Lower lobe of right lung (tissue), 2 donors: ENCODE measurements at regions not wholly inside any gene's neighbourhood (a gene's known extent, or its start where the extent isn't known, plus 50 kb on each side); places are given as distances from the start of the nearest gene placed in this dataset.

ENCODE experiments used
- ATAC-seq, 2 donors: fragments of 200-7000 bp; cut with Tn5 transposase; one replicate each; pipeline ENCODE4 v1.9.1; 2020 to 2022; ENCODE audit warnings: mild to moderate bottlenecking in 2 of 2, moderate library complexity in 2 of 2
- DNase-seq: peaks from one replicate; pipeline ENCODE4 v3.0.0-alpha.2; 2020
- H3K27ac ChIP-seq: fragments of 200-600 bp; one replicate; pipeline ENCODE4 v1.8.0; 2022
- H3K27me3 ChIP-seq: fragments of 200-600 bp; one replicate; pipeline ENCODE4 v1.8.0; 2022; ENCODE audit warnings: low read depth
- H3K36me3 ChIP-seq: fragments of 200-600 bp; one replicate; pipeline ENCODE4 v1.8.0; 2022; ENCODE audit warnings: mild to moderate bottlenecking
- H3K4me1 ChIP-seq: fragments of 200-600 bp; one replicate; pipeline ENCODE4 v1.8.0; 2022
- H3K4me3 ChIP-seq: fragments of 200-600 bp; one replicate; pipeline ENCODE4 v1.8.0; 2022; ENCODE audit warnings: mild to moderate bottlenecking
- H3K9me3 ChIP-seq: fragments of 200-600 bp; one replicate; pipeline ENCODE4 v1.8.0; 2022
- CTCF ChIP-seq: fragments of 200-600 bp; IDR thresholded peaks from one replicate; pipeline ENCODE4 v1.8.0; 2022; ENCODE audit warnings: antibody characterized with exemption, mild to moderate bottlenecking
- intact Hi-C: fragments of 100-400 bp; cut with DNase I; formaldehyde crosslinking; loops from one replicate; pipeline ENCODE4 v1.11.0; 2022
- donor health status: DM: no; HTN: yes; CAD: no; lungs with severe emphysema.

DNA sequence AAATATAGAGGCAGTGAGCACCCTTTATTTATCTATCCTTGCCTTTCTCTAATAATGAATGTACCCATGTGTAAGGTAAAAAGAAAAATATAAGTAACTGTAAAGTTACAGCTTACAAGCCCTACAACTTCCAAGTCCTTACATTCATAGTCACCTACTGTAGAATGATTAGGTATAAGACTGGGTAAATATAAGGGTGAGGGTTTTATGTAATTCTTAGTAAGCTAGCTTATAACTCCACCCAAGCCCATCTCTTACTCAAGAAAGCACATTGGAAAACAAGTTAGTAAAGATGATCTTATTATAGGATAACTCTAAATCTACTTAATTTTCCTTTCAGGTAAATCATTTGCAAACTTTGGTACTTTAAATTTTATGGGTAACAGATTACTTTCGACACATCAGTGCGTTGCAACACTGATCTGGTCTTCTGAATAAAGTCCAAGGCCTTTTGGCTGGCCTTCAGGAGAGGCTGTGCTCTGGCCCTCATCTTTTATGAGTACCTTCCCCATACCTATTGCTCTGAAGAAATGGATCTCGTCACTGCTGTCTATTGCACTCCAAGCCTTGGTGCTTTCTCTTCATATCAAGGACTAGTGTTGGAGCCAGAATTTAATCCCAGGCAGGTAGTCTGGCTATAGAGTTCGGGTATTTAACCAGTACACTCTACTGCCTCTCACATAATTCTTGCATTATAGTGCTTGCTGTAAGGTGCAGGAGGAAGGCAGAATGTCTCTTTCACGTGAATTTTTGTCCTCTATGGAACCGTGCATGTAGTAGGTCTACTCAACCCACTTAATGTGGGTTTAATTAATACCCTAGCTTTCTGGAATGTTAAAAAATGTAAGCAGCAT, 443.6 kb upstream of the AR start:
- intact Hi-C loops, result no loop called here
- DNase-seq (no peak), ATAC-seq (no peak)
- no peaks in the 10 kb centered on the region for H3K4me1 ChIP-seq
- no peaks in the 10 kb centered on the region for H3K27me3 ChIP-seq
- H3K27ac ChIP-seq, result no peak overlapping the region
- H3K36me3 ChIP-seq, result no peaks in the 10 kb centered on the region
- no peak for TF ChIP-seq CTCF
- H3K9me3 ChIP-seq, result no peaks in the 10 kb centered on the region
- no peak overlapping the region for H3K4me3 ChIP-seq

DNA sequence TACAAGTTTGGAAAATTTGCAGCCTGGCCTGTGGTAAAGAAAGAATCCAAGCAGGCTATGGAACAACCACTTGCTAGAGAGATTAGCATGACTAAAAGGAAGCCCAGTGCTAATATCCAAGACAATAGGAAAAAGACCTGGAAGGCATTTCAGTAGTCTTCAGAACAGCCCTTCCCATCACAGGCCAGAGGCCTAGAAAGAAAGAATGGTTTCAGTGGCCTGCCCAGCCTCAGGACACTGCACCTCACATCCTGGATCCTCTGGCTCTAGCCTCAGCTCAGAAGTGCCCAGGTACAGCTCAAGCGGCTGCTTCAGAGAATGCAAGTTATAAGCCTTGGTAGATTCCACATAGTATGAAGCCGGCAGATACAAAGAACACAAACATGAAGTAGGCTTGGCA, 449.8 kb upstream of the AR start:
- Histone ChIP-seq H3K9me3 (no peaks in the 10 kb centered on the region), H3K4me3 (no peak overlapping the region), H3K27ac (no peak overlapping the region), H3K36me3 (no peaks in the 10 kb centered on the region), H3K4me1 (no peaks in the 10 kb centered on the region), H3K27me3 (no peaks in the 10 kb centered on the region)
- intact Hi-C loops, result no loop called here
- DNase-seq, result no peak
- TF ChIP-seq CTCF, result no peak
- no peak for ATAC-seq

DNA sequence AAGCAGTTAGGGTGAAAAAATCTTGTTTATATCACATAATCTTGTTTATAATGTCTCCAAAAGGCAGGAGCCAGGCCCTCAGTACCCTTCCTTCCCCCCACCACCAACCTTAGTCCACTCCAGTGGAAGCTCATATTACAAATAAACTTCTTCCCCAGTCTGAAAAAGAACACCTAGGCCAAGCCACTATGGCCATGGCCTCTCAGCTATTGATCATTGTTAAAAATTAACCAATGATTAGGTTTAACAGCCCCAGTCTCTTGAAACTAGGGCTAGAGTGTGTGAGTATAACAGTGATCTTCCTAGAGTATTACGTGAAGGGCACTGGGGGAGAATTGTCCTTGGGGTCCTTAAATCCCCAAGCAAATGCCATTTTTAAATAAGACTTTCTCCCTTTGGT, 411.9 kb upstream of the EDA2R start:
- Histone ChIP-seq H3K27me3 (no peaks in the 10 kb centered on the region), H3K4me1 (no peaks in the 10 kb centered on the region), H3K4me3 (no peak overlapping the region), H3K27ac (no peak overlapping the region), H3K36me3 (no peaks in the 10 kb centered on the region), H3K9me3 (no peaks in the 10 kb centered on the region)
- ATAC-seq, result no peak
- intact Hi-C loops, result no loop called here
- no peak for DNase-seq
- TF ChIP-seq CTCF, result no peak

- DNase-seq, result no peak
- no peak for TF ChIP-seq CTCF
- intact Hi-C loops, result no loop called here
Measured at GRCh38 chrX:67044866-67045265, 406.0 kb upstream of the EDA2R start.

DNA sequence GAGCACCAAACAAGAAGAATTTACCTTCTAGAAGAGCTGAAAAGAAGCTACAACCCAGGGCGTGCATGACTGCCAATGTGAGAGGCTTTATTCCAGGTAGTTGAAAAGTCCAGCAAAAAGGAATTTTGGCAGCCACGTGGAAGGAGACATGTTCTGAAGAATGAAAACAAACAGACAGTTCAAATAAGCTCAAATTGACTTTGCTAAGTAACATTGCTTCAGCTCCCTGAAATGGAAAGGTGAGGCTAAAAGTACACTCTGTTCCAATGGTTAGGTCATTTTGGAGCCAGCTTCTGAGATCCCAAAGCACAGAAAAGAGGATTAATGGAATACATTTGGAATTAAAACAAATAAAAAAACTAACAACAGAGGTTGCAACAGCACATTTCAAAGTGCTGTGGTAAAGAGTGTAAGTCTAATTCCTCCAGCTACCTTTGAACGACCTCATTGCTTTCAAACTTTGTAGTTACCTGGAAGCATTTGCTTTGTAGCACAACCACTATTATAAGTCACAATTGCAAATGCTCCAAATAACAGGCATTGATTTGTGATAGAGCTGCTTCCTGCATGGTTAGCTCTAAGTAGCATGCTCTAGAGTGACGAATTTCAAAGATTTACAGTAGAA, 405.3 kb upstream of the EDA2R start:
- Histone ChIP-seq H3K27ac (no peak overlapping the region), H3K36me3 (no peaks in the 10 kb centered on the region), H3K4me3 (no peak overlapping the region), H3K9me3 (no peaks in the 10 kb centered on the region), H3K27me3 (no peaks in the 10 kb centered on the region), H3K4me1 (no peaks in the 10 kb centered on the region)
- ATAC-seq, result peak in 1 of 2 donors; percentile 42
- DNase-seq, result no peak
- TF ChIP-seq CTCF, result no peak
- intact Hi-C loops, result no loop called here

More at GRCh38 chrX:67044866-67045265, 406.0 kb upstream of the EDA2R start:
- H3K36me3 ChIP-seq, result no peaks in the 10 kb centered on the region
- no peak overlapping the region for H3K27ac ChIP-seq
- ATAC-seq, result no peak
- no peaks in the 10 kb centered on the region for H3K27me3 ChIP-seq
- H3K9me3 ChIP-seq, result no peaks in the 10 kb centered on the region
- no peaks in the 10 kb centered on the region for H3K4me1 ChIP-seq
- no peak overlapping the region for H3K4me3 ChIP-seq
